GM18870 (cell line): ENCODE measurements at regions not wholly inside any gene's neighbourhood (a gene's known extent, or its start where the extent isn't known, plus 50 kb on each side); places are given as distances from the start of the nearest gene placed in this dataset.
"Not testable (repeated sequence)": the region's sequence is repeated elsewhere in the genome, so short reads cannot be mapped to it uniquely, and the experiment has no call there.

Experiments
- ATAC-seq: cut with Tn5 transposase; IDR thresholded peaks from one replicate; pipeline ENCODE4 v1.9.1; 2021; ENCODE audit warnings: moderate library complexity; ENCODE audit not compliant: unreplicated experiment

GRCh38 chr14:61171727-61172126 is 109.4 kb downstream of the TMEM30B start:
- no peak for ATAC-seq

GRCh38 chr14:61168141-61168540 is 113.0 kb downstream of the TMEM30B start:
- ATAC-seq, result no peak

GRCh38 chr14:61167642-61168041 is 113.5 kb downstream of the TMEM30B start:
- ATAC-seq, result no peak

- no peak for ATAC-seq
Measured at GRCh38 chr14:61160798-61161197, 120.3 kb downstream of the TMEM30B start.

GRCh38 chr14:61154641-61155040 is 126.5 kb downstream of the TMEM30B start:
- ATAC-seq, result no peak

- no peak for ATAC-seq
Measured at GRCh38 chr14:61153914-61154545, 127.1 kb downstream of the TMEM30B start.

GRCh38 chr14:61153431-61153830 is 127.7 kb downstream of the TMEM30B start:
- no peak for ATAC-seq

- ATAC-seq, result no peak
Measured at GRCh38 chr14:61152851-61153364, 128.2 kb downstream of the TMEM30B start.

GRCh38 chr14:61151251-61151650 is 129.9 kb downstream of the TMEM30B start:
- ATAC-seq, result no peak

- ATAC-seq, result no peak
Measured at GRCh38 chr14:61150851-61151250, 130.3 kb downstream of the TMEM30B start.

DNA sequence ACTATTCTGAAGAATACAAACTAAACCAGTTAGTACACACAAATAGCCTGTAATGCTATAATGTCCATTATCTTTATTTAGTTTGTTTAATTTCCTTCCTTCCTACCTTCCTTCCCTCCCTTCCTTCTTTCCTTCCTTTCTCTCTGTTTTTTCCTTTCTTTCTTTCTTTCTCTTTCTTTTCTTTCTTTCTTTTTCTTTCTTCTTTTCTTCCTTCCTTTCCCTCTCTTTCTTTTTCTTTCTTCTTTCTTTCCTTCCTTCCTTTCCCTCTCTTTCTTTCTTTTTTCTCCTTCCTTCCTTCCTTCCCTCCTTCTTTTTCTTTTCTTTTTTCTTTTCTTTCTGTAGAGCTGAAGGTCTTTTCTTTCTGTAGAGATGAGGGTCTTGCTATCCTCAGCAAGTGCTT is 131.2 kb downstream of the TMEM30B start:
- no peak for ATAC-seq

DNA sequence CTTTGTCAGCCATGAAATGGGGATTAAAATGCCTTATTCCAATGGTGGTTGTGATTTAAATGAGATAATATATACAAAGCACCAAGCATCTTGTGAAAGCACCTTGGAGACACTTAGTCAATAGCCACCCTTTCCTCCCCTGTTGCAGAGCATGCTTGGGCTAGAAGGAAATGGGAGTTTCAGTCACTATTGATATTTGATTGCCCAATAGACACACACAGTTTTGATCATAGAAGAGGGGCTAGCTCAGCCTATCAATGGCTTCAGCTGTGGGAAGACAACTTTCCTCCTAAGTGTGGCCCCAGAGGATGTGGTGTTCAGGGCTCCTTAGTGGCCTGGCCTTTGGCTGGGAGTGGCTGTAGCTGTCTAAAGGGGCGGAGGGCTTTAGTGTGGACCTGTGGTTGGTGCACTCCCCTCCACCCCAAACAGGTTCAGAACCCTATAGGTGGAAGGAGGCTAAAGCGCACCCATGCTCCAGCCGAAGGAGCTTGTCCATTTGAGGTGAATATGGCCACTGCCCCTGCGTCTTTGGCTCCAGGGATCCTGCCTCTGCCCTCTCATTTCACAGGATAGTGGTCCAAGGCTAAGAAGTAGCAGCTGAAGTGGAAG is 132.3 kb downstream of the TMEM30B start:
- ATAC-seq, result no peak

GRCh38 chr14:61147831-61148549 is 133.1 kb downstream of the TMEM30B start:
- no peak for ATAC-seq

DNA sequence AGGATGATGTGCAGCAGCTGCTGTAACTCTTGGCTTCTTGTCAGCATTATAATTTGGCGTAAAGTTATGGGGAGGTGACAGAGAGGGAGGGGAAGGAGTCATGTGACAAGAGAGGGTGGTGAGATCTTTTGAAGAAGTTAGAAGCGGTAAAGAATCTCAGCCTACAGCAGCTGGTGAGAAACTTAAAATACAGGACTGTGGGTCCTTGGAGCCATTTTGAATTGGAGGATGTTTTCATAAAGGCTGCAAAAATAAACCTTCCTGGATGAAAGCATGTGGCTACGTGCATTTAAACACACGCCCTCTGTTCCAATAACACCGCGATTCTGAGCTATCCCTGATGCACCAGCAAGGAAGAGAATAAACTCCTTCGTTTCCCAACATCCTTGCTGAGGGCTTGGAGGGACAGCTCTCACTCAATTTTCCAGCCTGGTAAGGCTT is 133.7 kb downstream of the TMEM30B start:
- ATAC-seq, result no peak

- no peak for ATAC-seq
Measured at GRCh38 chr14:61146899-61147298, 134.2 kb downstream of the TMEM30B start.

DNA sequence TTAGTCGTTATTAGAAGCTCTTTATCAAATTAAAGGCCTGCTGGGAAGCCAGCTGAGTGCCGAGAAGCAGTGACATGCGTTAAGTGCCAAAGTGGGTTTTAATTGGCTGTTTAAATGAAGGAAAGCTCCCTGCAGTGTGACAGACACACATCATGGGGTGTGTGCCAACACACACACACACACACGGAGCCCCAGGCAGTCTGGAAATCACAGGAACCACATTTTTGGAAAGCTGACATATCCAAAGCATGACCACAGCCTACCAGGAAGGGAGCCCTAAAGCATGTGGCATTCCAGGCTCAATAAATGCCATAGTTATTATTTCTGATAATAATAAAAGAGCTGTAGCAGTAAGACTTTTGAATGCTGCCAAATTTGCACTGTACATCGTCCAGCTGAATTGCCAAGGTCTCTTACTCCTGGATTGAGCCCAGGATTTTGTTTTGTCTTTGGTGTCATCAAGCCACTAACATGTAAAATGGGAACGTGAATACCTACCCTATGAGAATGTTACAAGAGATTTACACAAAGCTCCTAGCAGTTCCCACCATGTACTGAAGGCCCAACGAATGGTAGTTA is 135.1 kb downstream of the TMEM30B start:
- ATAC-seq, result no peak

GRCh38 chr14:61145034-61145902 is 135.9 kb downstream of the TMEM30B start:
- ATAC-seq, result no peak

DNA sequence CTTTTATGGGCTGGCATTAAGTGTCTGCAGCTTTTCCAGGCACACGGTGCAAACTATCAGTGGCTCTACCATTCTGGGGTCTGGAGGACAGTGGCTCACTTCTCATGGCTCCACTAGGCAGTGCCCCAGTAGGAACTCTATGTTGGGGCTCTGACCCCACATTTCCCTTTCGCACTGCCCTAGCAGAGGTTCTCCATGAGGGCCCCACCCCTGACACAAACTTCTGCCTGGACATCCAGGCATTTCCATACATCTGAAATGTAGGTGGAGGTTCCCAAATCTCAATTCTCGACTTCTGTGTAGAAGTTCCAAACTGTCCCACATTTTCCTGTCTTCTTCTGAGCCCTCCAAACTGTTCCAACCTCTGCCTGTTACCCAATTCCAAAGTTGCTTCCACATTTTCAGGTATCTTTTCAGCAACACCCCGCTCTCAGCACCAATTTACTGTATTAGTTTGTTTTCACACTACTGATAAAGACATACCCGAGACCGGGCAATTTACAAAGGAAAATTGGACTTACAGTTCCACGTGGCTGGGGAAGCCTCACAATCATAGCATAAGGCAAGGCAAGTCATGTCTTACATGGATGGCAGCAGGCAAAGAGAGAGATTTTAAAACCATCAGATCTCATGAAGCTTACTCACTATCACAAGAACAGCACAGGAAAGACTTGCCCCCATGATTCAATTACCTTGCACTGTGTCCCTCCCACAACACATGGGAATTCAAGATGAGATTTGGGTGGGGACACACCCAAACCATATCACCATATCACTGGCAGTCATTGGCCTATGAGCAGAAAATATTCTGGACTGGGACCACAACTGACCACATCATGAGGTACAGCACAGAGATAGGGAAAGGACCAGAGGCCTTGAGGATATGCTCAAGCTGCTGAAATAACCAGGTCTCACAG is 136.8 kb downstream of the TMEM30B start:
- ATAC-seq, result not testable (repeated sequence)

- no peak for ATAC-seq
Measured at GRCh38 chr14:61140872-61141271, 140.3 kb downstream of the TMEM30B start.

DNA sequence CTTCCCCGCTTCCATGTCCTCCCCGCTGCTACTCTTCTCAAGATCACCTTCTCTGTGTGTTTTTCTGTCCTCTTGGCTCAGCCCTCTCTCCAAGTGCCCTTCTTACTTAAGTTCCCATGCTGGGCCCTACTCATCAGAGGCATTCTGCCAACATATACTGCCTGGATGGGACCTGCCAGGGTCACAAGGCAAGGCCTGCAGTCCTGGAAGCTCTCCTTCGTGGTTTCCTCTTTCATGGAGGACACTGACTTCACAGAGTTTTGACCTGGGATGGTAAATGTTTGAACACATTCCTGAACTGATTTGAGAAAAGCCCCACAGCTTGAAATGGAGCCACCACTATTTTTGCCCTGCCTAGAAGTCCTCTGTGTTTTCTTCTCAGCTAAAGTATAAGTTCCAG is 140.9 kb downstream of the TMEM30B start:
- ATAC-seq, result no peak
